ENCODE measurements at regions not wholly inside any gene's neighbourhood (a gene's known extent, or its start where the extent isn't known, plus 50 kb on each side); places are given as distances from the start of the nearest gene placed in this dataset.

GRCh38 chr7:17447728-17448478, 149.5 kb downstream of the AHR start:
- H3K9me3 ChIP-seq, result peaks cover 0 to 5% (median 0%) of the 10 kb centered on the region in 3 donors
- H3K27me3 ChIP-seq, result no peaks in the 10 kb centered on the region
- H3K27ac ChIP-seq, result no peak overlapping the region
- TF ChIP-seq CTCF (IDR thresholded peaks at IDR 0.05) (no peak), POLR2A (IDR thresholded peaks at IDR 0.05) (no peak)
- H3K4me3 ChIP-seq, result no peak overlapping the region
- no peaks in the 10 kb centered on the region for H3K36me3 ChIP-seq (replicated peaks in 1 of 2; ENCODE audit: insufficient read depth in 1 of 2, low read depth in 2 of 2)
- ATAC-seq (no peak), DNase-seq (no peak)
- intact Hi-C loops (cut with DNase I), result no loop called here
- WGBS, 2 donors, result 64 to 66% methylated on average over 1 of the region's 1 CpG
- H3K4me1 ChIP-seq, result no peaks in the 10 kb centered on the region

- Histone ChIP-seq H3K4me3 (no peak overlapping the region), H3K27me3 (no peaks in the 10 kb centered on the region), H3K36me3 (replicated peaks in 1 of 2; ENCODE audit: insufficient read depth in 1 of 2, low read depth in 2 of 2) (no peaks in the 10 kb centered on the region), H3K9me3 (peaks cover 0 to 5% (median 0%) of the 10 kb centered on the region in 3 donors), H3K4me1 (no peaks in the 10 kb centered on the region), H3K27ac (no peak overlapping the region)
- WGBS, 2 donors, result 40 to 67% methylated on average over 2 of the region's 2 CpGs
- intact Hi-C loops (cut with DNase I), result no loop called here
- TF ChIP-seq POLR2A (IDR thresholded peaks at IDR 0.05) (no peak), CTCF (IDR thresholded peaks at IDR 0.05) (no peak)
- ATAC-seq (no peak), DNase-seq (no peak)
Measured at GRCh38 chr7:17448479-17449423, 150.3 kb downstream of the AHR start.

GRCh38 chr7:17456541-17456940, 158.1 kb downstream of the AHR start:
- intact Hi-C loops (cut with DNase I), result no loop called here
- no peak for TF ChIP-seq CTCF (IDR thresholded peaks at IDR 0.05)
- TF ChIP-seq POLR2A (IDR thresholded peaks at IDR 0.05), result no peak
- H3K36me3 ChIP-seq (replicated peaks in 1 of 2; ENCODE audit: insufficient read depth in 1 of 2, low read depth in 2 of 2), result no peaks in the 10 kb centered on the region
- no peak overlapping the region for H3K4me3 ChIP-seq
- H3K4me1 ChIP-seq, result no peaks in the 10 kb centered on the region
- 51 to 56% methylated on average over 2 of the region's 2 CpGs for WGBS, 2 donors
- DNase-seq (no peak), ATAC-seq (no peak)
- no peaks in the 10 kb centered on the region for H3K27me3 ChIP-seq
- no peaks in the 10 kb centered on the region for H3K9me3 ChIP-seq
- H3K27ac ChIP-seq, result no peak overlapping the region

GRCh38 chr7:17460001-17460400, 161.5 kb downstream of the AHR start:
- TF ChIP-seq POLR2A (IDR thresholded peaks at IDR 0.05) (no peak), CTCF (IDR thresholded peaks at IDR 0.05) (no peak)
- Histone ChIP-seq H3K27me3 (no peaks in the 10 kb centered on the region), H3K36me3 (replicated peaks in 1 of 2; ENCODE audit: insufficient read depth in 1 of 2, low read depth in 2 of 2) (no peaks in the 10 kb centered on the region), H3K4me3 (no peak overlapping the region), H3K4me1 (no peaks in the 10 kb centered on the region), H3K9me3 (no peaks in the 10 kb centered on the region), H3K27ac (no peak overlapping the region)
- no peak for DNase-seq
- ATAC-seq, result no peak
- intact Hi-C loops (cut with DNase I), result no loop called here
